Urinary bladder (tissue), 3 donors: ENCODE measurements at regions not wholly inside any gene's neighbourhood (a gene's known extent, or its start where the extent isn't known, plus 50 kb on each side); places are given as distances from the start of the nearest gene placed in this dataset.

Source experiments
- DNase-seq: peaks from one replicate; pipeline ENCODE4 v3.0.0-alpha.2; 2015; ENCODE audit errors: extremely low spot score
- H3K27ac ChIP-seq: one replicate; pipeline ENCODE4 v1.5.1; 2013; ENCODE audit warnings: low read depth, mild to moderate bottlenecking, moderate library complexity
- H3K36me3 ChIP-seq: one replicate; pipeline ENCODE4 v1.6.1; 2013; ENCODE audit warnings: mild to moderate bottlenecking, moderate library complexity; ENCODE audit not compliant: insufficient read depth
- H3K4me1 ChIP-seq: one replicate; pipeline ENCODE4 v1.6.1; 2013; ENCODE audit warnings: mild to moderate bottlenecking, moderate library complexity; ENCODE audit not compliant: insufficient read depth
- H3K4me3 ChIP-seq: one replicate; pipeline ENCODE4 v1.5.1; 2013; ENCODE audit warnings: low read depth, low read length
- WGBS: extraction: QIAGEN DNeasy Blood & Tissue Kit; methylation state at CpG from one replicate; pipeline ENCODE4 v1.1.7; 2013; 5-methylcytosine and 5-hydroxymethylcytosine counted together
- donor health status: healthy with polysubstance abuse.
- donor health status: healthy.

GRCh38 chr6:119661628-119662027, 312.1 kb upstream of the MAN1A1 start:
- H3K36me3 ChIP-seq, result no peaks in the 10 kb centered on the region
- no peaks in the 10 kb centered on the region for H3K4me1 ChIP-seq
- H3K4me3 ChIP-seq, result no peak overlapping the region
- no peak for DNase-seq
- no peak overlapping the region for H3K27ac ChIP-seq

- H3K4me3 ChIP-seq, result no peak overlapping the region
- 72% methylated on average over 4 of the region's 4 CpGs for WGBS
These were observed 311.5 kb upstream of the MAN1A1 start for GRCh38 chr6:119661078-119661477.

GRCh38 chr6:119658917-119659316, 309.4 kb upstream of the MAN1A1 start:
- DNase-seq, result no peak
- no peak overlapping the region for H3K4me3 ChIP-seq
- no peaks in the 10 kb centered on the region for H3K36me3 ChIP-seq
- no peaks in the 10 kb centered on the region for H3K4me1 ChIP-seq
- no peak overlapping the region for H3K27ac ChIP-seq

More at GRCh38 chr6:119661078-119661477, 311.5 kb upstream of the MAN1A1 start:
- no peaks in the 10 kb centered on the region for H3K36me3 ChIP-seq
- H3K4me1 ChIP-seq, result no peaks in the 10 kb centered on the region
- H3K27ac ChIP-seq, result no peak overlapping the region
- no peak for DNase-seq

GRCh38 chr6:119655124-119655523, 305.6 kb upstream of the MAN1A1 start:
- Histone ChIP-seq H3K27ac (no peak overlapping the region), H3K36me3 (no peaks in the 10 kb centered on the region), H3K4me1 (no peaks in the 10 kb centered on the region), H3K4me3 (no peak overlapping the region)
- DNase-seq, result no peak
- WGBS, result 98% methylated on average over 1 of the region's 1 CpG

- DNase-seq, result no peak
- Histone ChIP-seq H3K27ac (no peak overlapping the region), H3K4me3 (no peak overlapping the region), H3K36me3 (no peaks in the 10 kb centered on the region), H3K4me1 (no peaks in the 10 kb centered on the region)
- 79% methylated on average over 2 of the region's 2 CpGs for WGBS
These were observed 303.8 kb upstream of the MAN1A1 start for GRCh38 chr6:119653329-119653728.

GRCh38 chr6:119649531-119649930, 300.0 kb upstream of the MAN1A1 start:
- no peak overlapping the region for H3K4me3 ChIP-seq
- 91% methylated on average over 6 of the region's 6 CpGs for WGBS
- H3K4me1 ChIP-seq, result no peaks in the 10 kb centered on the region
- H3K27ac ChIP-seq, result no peak overlapping the region
- no peak for DNase-seq
- no peaks in the 10 kb centered on the region for H3K36me3 ChIP-seq

- 42% methylated on average over 2 of the region's 2 CpGs for WGBS
- no peak for DNase-seq
- H3K27ac ChIP-seq, result no peak overlapping the region
- no peaks in the 10 kb centered on the region for H3K4me1 ChIP-seq
- no peaks in the 10 kb centered on the region for H3K36me3 ChIP-seq
- no peak overlapping the region for H3K4me3 ChIP-seq
These were observed 297.7 kb upstream of the MAN1A1 start for GRCh38 chr6:119647309-119647708.

GRCh38 chr6:119643876-119644275, 294.3 kb upstream of the MAN1A1 start:
- Histone ChIP-seq H3K27ac (no peak overlapping the region), H3K4me3 (no peak overlapping the region), H3K36me3 (no peaks in the 10 kb centered on the region), H3K4me1 (no peaks in the 10 kb centered on the region)
- DNase-seq, result no peak
- WGBS, result 85% methylated on average over 7 of the region's 7 CpGs

GRCh38 chr6:119637768-119638167, 288.2 kb upstream of the MAN1A1 start:
- Histone ChIP-seq H3K4me3 (no peak overlapping the region), H3K27ac (no peak overlapping the region), H3K4me1 (no peaks in the 10 kb centered on the region), H3K36me3 (no peaks in the 10 kb centered on the region)
- no peak for DNase-seq
- 81% methylated on average over 3 of the region's 3 CpGs for WGBS

- no peaks in the 10 kb centered on the region for H3K36me3 ChIP-seq
- WGBS, result 74% methylated on average over 2 of the region's 2 CpGs
- H3K27ac ChIP-seq, result no peak overlapping the region
- H3K4me3 ChIP-seq, result no peak overlapping the region
- H3K4me1 ChIP-seq, result no peaks in the 10 kb centered on the region
- no peak for DNase-seq
These were observed 286.5 kb upstream of the MAN1A1 start for GRCh38 chr6:119636060-119636459.

GRCh38 chr6:119633461-119633860, 283.9 kb upstream of the MAN1A1 start:
- Histone ChIP-seq H3K36me3 (no peaks in the 10 kb centered on the region), H3K4me1 (no peaks in the 10 kb centered on the region), H3K27ac (no peak overlapping the region), H3K4me3 (no peak overlapping the region)
- WGBS, result 71% methylated on average over 3 of the region's 3 CpGs
- no peak for DNase-seq

GRCh38 chr6:119630561-119631192, 281.1 kb upstream of the MAN1A1 start:
- Histone ChIP-seq H3K36me3 (no peaks in the 10 kb centered on the region), H3K4me3 (no peak overlapping the region), H3K4me1 (no peaks in the 10 kb centered on the region), H3K27ac (no peak overlapping the region)
- DNase-seq, result no peak
- 87% methylated on average over 5 of the region's 5 CpGs for WGBS

GRCh38 chr6:119628691-119629594, 279.4 kb upstream of the MAN1A1 start:
- Histone ChIP-seq H3K4me3 (no peak overlapping the region), H3K4me1 (no peaks in the 10 kb centered on the region), H3K36me3 (no peaks in the 10 kb centered on the region), H3K27ac (no peak overlapping the region)
- 85% methylated on average over 7 of the region's 7 CpGs for WGBS
- no peak for DNase-seq

- Histone ChIP-seq H3K4me3 (no peak overlapping the region), H3K27ac (no peak overlapping the region), H3K36me3 (no peaks in the 10 kb centered on the region), H3K4me1 (no peaks in the 10 kb centered on the region)
- no peak for DNase-seq
- WGBS, result 84% methylated on average over 5 of the region's 5 CpGs
These were observed 278.5 kb upstream of the MAN1A1 start for GRCh38 chr6:119627908-119628669.
